HEK293 (cell line): ENCODE measurements at regions not wholly inside any gene's neighbourhood (a gene's known extent, or its start where the extent isn't known, plus 50 kb on each side); places are given as distances from the start of the nearest gene placed in this dataset.

Experiments
- CTCF ChIA-PET: fragments of 350-600 bp; formaldehyde crosslinking; extraction: SDS; loops from one replicate; lab custom pipeline; 2021; ENCODE audit warnings: antibody characterized with exemption; lab: Yijun Ruan, JAX
- POLR2A ChIA-PET: fragments of 300-600 bp; formaldehyde crosslinking; extraction: SDS; loops from one replicate; lab custom pipeline; 2020; ENCODE audit warnings: antibody characterized with exemption, inconsistent platforms; lab: Yijun Ruan, JAX
- H3K27ac ChIP-seq: fragments of 200-500 bp; sonication (Bioruptor generic); 2 replicates; pipeline ENCODE4 v1.5.1; 2014; ENCODE audit warnings: low read depth, low read length, control low read depth, inconsistent platforms; ENCODE audit errors: extremely low read depth
- H3K36me3 ChIP-seq, 2 experiments: fragments of 200-500 bp in 1 of 2; sonication (Bioruptor generic) in 1 of 2; 1 replicate in 1 of 2; 2 replicates in 1 of 2; pipeline ENCODE4 v1.5.1; 2014 to 2017; ENCODE audit warnings: inconsistent platforms in 2 of 2, low read length in 2 of 2; ENCODE audit not compliant: control insufficient read depth in 2 of 2, insufficient read depth in 1 of 2
- H3K4me1 ChIP-seq: fragments of 200-500 bp; sonication (Bioruptor generic); 2 replicates; pipeline ENCODE4 v1.5.1; 2014; ENCODE audit warnings: mild to moderate bottlenecking, low read length, inconsistent platforms; ENCODE audit not compliant: control insufficient read depth, insufficient read depth
- H3K4me3 ChIP-seq: 2 replicates; pipeline ENCODE4 v1.5.1; 2011; ENCODE audit warnings: low read depth, mild to moderate bottlenecking, control low read depth, low read length, moderate library complexity
- H3K9me3 ChIP-seq: fragments of 200-500 bp; sonication (Bioruptor generic); 2 replicates; pipeline ENCODE4 v1.5.1; 2014; ENCODE audit warnings: low read depth, low read length, inconsistent platforms; ENCODE audit not compliant: control insufficient read depth, insufficient read depth
- EGR2 ChIP-seq: fragments of 450-650 bp; formaldehyde crosslinking; IDR thresholded peaks from 2 replicates; pipeline ENCODE4 v1.5.1; 2016; ENCODE audit warnings: low read depth, missing biosample characterization, missing genetic modification characterization
- GFI1B ChIP-seq: fragments of 450-650 bp; formaldehyde crosslinking; IDR thresholded peaks from 2 replicates; pipeline ENCODE4 v1.5.1; 2016; ENCODE audit warnings: missing biosample characterization, missing genetic modification characterization
- KLF1 ChIP-seq: fragments of 450-650 bp; formaldehyde crosslinking; IDR thresholded peaks from 2 replicates; pipeline ENCODE4 v1.5.1; 2016; ENCODE audit warnings: missing biosample characterization, missing genetic modification characterization
- KLF17 ChIP-seq: fragments of 450-650 bp; formaldehyde crosslinking; IDR thresholded peaks from 2 replicates; pipeline ENCODE4 v1.5.1; 2016; ENCODE audit warnings: missing biosample characterization, missing genetic modification characterization
- ZBTB11 ChIP-seq: fragments of 450-650 bp; formaldehyde crosslinking; conservative IDR thresholded peaks from 2 replicates; pipeline ENCODE4 v1.5.1; 2016; ENCODE audit warnings: low read depth, missing biosample characterization, missing genetic modification characterization
- ZNF140 ChIP-seq: fragments of 450-650 bp; formaldehyde crosslinking; IDR thresholded peaks from 2 replicates; pipeline ENCODE4 v1.5.1; 2016; ENCODE audit warnings: missing biosample characterization, missing genetic modification characterization
- ZNF2 ChIP-seq: fragments of 450-650 bp; formaldehyde crosslinking; IDR thresholded peaks from 2 replicates; pipeline ENCODE4 v1.5.1; 2016; ENCODE audit warnings: missing biosample characterization, missing genetic modification characterization
- ZNF26 ChIP-seq: fragments of 450-650 bp; formaldehyde crosslinking; IDR thresholded peaks from 2 replicates; pipeline ENCODE4 v1.5.1; 2016; ENCODE audit warnings: missing biosample characterization, missing genetic modification characterization
- ZNF274 ChIP-seq, 2 experiments: fragments of 200-500 bp in 1 of 2; fragments of 450-650 bp in 1 of 2; sonication (Bioruptor generic) in 1 of 2; formaldehyde crosslinking in 1 of 2; IDR thresholded peaks; 2 replicates each; pipeline versions ENCODE4 v1.5.1 to v1.6.1; 2014 to 2016; ENCODE audit warnings: borderline replicate concordance in 1 of 2, inconsistent platforms in 1 of 2, low read length in 1 of 2, missing biosample characterization in 1 of 2, missing genetic modification characterization in 1 of 2
- ZNF280D ChIP-seq: fragments of 450-650 bp; formaldehyde crosslinking; IDR thresholded peaks from 2 replicates; pipeline ENCODE4 v1.5.1; 2016; ENCODE audit warnings: missing biosample characterization, missing genetic modification characterization
- ZNF324 ChIP-seq: fragments of 450-650 bp; formaldehyde crosslinking; IDR thresholded peaks from 2 replicates; pipeline ENCODE4 v1.5.1; 2016; ENCODE audit warnings: missing biosample characterization, missing genetic modification characterization
- ZNF521 ChIP-seq: fragments of 450-650 bp; formaldehyde crosslinking; IDR thresholded peaks from 2 replicates; pipeline ENCODE4 v1.5.1; 2017; ENCODE audit warnings: missing biosample characterization, mild to moderate bottlenecking, missing genetic modification characterization
- ZNF530 ChIP-seq: fragments of 450-650 bp; formaldehyde crosslinking; IDR thresholded peaks from 2 replicates; pipeline ENCODE4 v1.5.1; 2016; ENCODE audit warnings: low read depth, missing biosample characterization, missing genetic modification characterization
- ZNF596 ChIP-seq: fragments of 450-650 bp; IDR thresholded peaks from 2 replicates; pipeline ENCODE4 v1.5.0; 2018; ENCODE audit warnings: missing biosample characterization, mild to moderate bottlenecking, missing genetic modification characterization, moderate library complexity
- ZNF623 ChIP-seq: fragments of 450-650 bp; formaldehyde crosslinking; IDR thresholded peaks from 2 replicates; pipeline ENCODE4 v1.5.1; 2016; ENCODE audit warnings: missing biosample characterization, missing genetic modification characterization
- ZNF624 ChIP-seq: fragments of 450-650 bp; formaldehyde crosslinking; IDR thresholded peaks from 2 replicates; pipeline ENCODE4 v1.5.1; 2017; ENCODE audit warnings: missing biosample characterization, missing genetic modification characterization
- ZNF670 ChIP-seq: fragments of 450-650 bp; formaldehyde crosslinking; IDR thresholded peaks from 2 replicates; pipeline ENCODE4 v1.5.1; 2016; ENCODE audit warnings: missing biosample characterization, missing genetic modification characterization, low read depth
- ZNF777 ChIP-seq: fragments of 450-650 bp; formaldehyde crosslinking; IDR thresholded peaks from 2 replicates; pipeline ENCODE4 v1.5.1; 2017; ENCODE audit warnings: missing biosample characterization, missing genetic modification characterization, borderline replicate concordance
- TF ChIP-seq, protein P1 (sequence below): fragments of 450-650 bp; formaldehyde crosslinking; IDR thresholded peaks from 2 replicates; pipeline ENCODE4 v1.5.1; 2016; ENCODE audit warnings: missing biosample characterization, missing genetic modification characterization
- TF ChIP-seq, protein P2 (sequence below): fragments of 450-650 bp; formaldehyde crosslinking; IDR thresholded peaks from 2 replicates; pipeline ENCODE4 v1.5.1; 2016; ENCODE audit warnings: missing biosample characterization, missing genetic modification characterization, low read depth

- TF ChIP-seq ZNF280D = no peak
- no peak for TF ChIP-seq ZNF26 (tag by site-specific recombination)
Observed at GRCh38 chr15:46177219-46177618, 542.4 kb downstream of the SQOR start (continued).

- TF ChIP-seq, protein P1, sequence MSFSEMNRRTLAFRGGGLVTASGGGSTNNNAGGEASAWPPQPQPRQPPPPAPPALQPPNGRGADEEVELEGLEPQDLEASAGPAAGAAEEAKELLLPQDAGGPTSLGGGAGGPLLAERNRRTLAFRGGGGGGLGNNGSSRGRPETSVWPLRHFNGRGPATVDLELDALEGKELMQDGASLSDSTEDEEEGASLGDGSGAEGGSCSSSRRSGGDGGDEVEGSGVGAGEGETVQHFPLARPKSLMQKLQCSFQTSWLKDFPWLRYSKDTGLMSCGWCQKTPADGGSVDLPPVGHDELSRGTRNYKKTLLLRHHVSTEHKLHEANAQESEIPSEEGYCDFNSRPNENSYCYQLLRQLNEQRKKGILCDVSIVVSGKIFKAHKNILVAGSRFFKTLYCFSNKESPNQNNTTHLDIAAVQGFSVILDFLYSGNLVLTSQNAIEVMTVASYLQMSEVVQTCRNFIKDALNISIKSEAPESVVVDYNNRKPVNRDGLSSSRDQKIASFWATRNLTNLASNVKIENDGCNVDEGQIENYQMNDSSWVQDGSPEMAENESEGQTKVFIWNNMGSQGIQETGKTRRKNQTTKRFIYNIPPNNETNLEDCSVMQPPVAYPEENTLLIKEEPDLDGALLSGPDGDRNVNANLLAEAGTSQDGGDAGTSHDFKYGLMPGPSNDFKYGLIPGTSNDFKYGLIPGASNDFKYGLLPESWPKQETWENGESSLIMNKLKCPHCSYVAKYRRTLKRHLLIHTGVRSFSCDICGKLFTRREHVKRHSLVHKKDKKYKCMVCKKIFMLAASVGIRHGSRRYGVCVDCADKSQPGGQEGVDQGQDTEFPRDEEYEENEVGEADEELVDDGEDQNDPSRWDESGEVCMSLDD (tag by site-specific recombination) = no peak
- TF ChIP-seq ZNF777 (tag by site-specific recombination) (no peak), ZNF2 (tag by site-specific recombination) (no peak), ZNF274 (IDR thresholded peaks at IDR 0.05; ENCODE audit: low read length) (no peak), ZNF274 (tag by site-specific recombination; IDR thresholded peaks at IDR 0.05; ENCODE audit: borderline replicate concordance) (no peak), ZNF596 (no peak), ZNF521 (tag by site-specific recombination) (no peak)
- TF ChIP-seq, all 188 proteins: peak for 0
- H3K4me1 ChIP-seq = no peaks in the 10 kb centered on the region
- POLR2A ChIA-PET = no interaction called here
- H3K27ac ChIP-seq = no peak overlapping the region
- CTCF ChIA-PET = no interaction called here
- no peak overlapping the region for H3K4me3 ChIP-seq
- no peaks in the 10 kb centered on the region for H3K9me3 ChIP-seq
- H3K36me3 ChIP-seq = no peaks in the 10 kb centered on the region
Observed at GRCh38 chr15:46178138-46178537, 543.3 kb downstream of the SQOR start.

DNA sequence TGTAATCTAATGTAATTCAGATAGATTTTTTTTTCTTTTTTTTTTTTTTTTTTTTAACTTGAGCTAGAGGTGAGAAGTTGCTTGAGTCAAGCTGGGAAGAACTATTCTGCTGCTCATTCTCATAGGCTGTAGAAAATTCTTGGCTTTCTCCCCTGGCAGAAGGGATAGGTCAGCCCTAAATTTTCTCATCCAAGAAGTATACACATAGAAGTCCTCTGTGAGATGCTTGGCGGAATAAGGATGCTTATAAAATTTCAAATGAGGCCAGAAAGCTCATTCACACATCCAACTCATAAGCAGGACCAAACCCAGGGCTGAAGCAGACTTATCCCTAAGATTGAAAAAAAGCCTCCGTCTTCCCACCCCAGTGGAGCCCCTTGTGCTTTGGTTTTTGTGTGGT is 572.5 kb downstream of the SQOR start:
- Histone ChIP-seq H3K4me3 (no peak overlapping the region), H3K27ac (no peak overlapping the region), H3K4me1 (no peaks in the 10 kb centered on the region), H3K9me3 (no peaks in the 10 kb centered on the region), H3K36me3 (no peaks in the 10 kb centered on the region)
- POLR2A ChIA-PET = no interaction called here
- CTCF ChIA-PET = no interaction called here
- TF ChIP-seq ZNF324 (tag by site-specific recombination) = no peak
- TF ChIP-seq ZNF530 = no peak
- TF ChIP-seq ZNF140 (tag by site-specific recombination) = no peak
- TF ChIP-seq ZNF624 = no peak
- TF ChIP-seq ZNF670 = no peak
- no peak for TF ChIP-seq ZNF2 (tag by site-specific recombination)
- no peak for TF ChIP-seq GFI1B (tag by site-specific recombination)
- no peak for TF ChIP-seq ZBTB11 (tag by site-specific recombination)
- no peak for TF ChIP-seq KLF17 (tag by site-specific recombination)
- TF ChIP-seq KLF1 (tag by site-specific recombination) = no peak
- TF ChIP-seq EGR2 (tag by site-specific recombination) = no peak
- TF ChIP-seq, protein P2, sequence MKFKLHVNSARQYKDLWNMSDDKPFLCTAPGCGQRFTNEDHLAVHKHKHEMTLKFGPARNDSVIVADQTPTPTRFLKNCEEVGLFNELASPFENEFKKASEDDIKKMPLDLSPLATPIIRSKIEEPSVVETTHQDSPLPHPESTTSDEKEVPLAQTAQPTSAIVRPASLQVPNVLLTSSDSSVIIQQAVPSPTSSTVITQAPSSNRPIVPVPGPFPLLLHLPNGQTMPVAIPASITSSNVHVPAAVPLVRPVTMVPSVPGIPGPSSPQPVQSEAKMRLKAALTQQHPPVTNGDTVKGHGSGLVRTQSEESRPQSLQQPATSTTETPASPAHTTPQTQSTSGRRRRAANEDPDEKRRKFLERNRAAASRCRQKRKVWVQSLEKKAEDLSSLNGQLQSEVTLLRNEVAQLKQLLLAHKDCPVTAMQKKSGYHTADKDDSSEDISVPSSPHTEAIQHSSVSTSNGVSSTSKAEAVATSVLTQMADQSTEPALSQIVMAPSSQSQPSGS (tag by site-specific recombination) = no peak
- no peak for TF ChIP-seq ZNF623 (tag by site-specific recombination)
